Stimulated activated memory B cell treated with anti-CD40 and anti-IgM and Interleukin-4, amounts not matched to agents 10 μg/mL and 1 μg/mL and 100 μg/mL, for 72 hours (primary cell): ENCODE measurements at regions not wholly inside any gene's neighbourhood (a gene's known extent, or its start where the extent isn't known, plus 50 kb on each side); places are given as distances from the start of the nearest gene placed in this dataset.

Experiments used
- ATAC-seq: fragments of 150-1000 bp; cut with Tn5 transposase; 2 replicates; pipeline ENCODE4 v1.10.0; 2021
- H3K27ac Mint-ChIP-seq: one replicate; pipeline ENCODE4 v1.8.0; 2022; ENCODE audit warnings: mild to moderate bottlenecking, mixed read lengths
- H3K27me3 Mint-ChIP-seq: one replicate; pipeline ENCODE4 v1.8.0; 2022; ENCODE audit warnings: mixed read lengths
- H3K36me3 Mint-ChIP-seq: one replicate; pipeline ENCODE4 v1.8.0; 2022; ENCODE audit warnings: mixed read lengths
- H3K4me1 Mint-ChIP-seq: one replicate; pipeline ENCODE4 v1.8.0; 2022; ENCODE audit warnings: mixed read lengths
- H3K4me3 Mint-ChIP-seq: one replicate; pipeline ENCODE4 v1.8.0; 2022; ENCODE audit warnings: mild to moderate bottlenecking, moderate library complexity, mixed read lengths
- H3K9me3 Mint-ChIP-seq: one replicate; pipeline ENCODE4 v1.8.0; 2022; ENCODE audit warnings: mixed read lengths

DNA sequence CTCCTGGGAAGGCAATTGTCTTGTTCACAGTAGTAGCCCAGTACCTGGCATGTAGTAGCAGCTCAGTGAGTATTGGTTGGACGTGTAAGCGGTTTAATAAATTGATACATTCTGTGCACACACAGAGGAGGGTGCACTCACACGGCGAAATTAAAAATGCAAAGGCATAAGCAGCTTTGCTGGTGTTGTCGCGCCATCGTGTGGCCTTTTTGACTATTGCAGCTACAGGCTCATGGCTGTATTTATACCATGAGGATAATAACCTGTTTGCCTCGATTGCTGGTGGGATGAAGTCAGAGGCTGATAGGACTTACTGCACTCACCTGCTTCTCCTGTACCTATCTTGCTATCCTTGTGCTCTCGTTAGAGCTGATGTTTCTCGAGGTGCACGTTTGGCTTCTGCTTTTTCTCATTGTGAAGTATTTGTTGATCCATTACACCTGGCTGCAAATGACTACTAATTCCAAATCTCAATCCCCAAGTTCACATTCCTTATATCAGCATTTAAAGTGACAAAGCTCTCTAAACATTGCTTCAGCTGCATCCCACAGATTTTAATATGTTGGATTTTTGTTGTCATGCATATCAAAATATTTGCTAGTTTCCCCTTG lies 61.5 kb downstream of the TBXT start:
- Mint-ChIP-seq H3K27me3 (peaks cover 6% of the 10 kb centered on the region), H3K9me3 (peaks cover 13% of the 10 kb centered on the region), H3K4me3 (peak overlapping the region; percentile 11), H3K36me3 (no peaks in the 10 kb centered on the region), H3K27ac (no peak overlapping the region), H3K4me1 (peaks cover 6% of the 10 kb centered on the region)
- ATAC-seq: peak; percentile 45

DNA sequence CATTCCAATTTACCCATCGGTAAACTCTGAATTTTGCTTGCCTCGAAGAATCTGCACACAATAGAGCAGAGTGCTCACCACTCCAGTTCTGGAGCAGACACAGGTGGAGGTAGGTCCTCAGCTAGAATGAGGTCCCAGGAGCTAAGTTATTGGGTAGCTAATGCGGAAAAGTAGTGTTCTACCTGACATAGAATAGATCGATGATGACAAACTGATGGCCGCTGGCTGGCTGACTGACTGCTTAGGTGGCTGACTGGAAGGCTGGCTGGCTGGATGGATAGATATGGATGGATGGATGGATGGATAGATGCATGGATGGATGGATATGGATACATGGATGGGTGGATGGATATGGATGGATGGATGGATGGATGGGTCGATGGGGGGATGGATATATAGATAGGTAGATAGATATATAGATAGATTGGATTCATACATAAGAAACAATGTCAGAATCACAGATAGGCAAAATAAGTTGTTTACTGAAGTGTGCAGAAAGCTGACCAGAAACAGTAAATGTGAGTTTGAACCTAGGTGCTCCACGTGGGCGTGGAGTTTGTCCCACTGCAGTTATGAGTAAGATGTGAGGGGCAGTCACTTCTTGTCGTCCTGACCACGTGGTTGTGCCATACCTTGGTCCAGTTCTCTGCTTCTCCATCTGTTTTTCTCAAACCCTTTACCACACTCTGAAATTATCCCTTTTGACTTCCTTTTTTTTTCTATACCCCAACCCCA lies 62.1 kb downstream of the TBXT start:
- peak; percentile 63 for ATAC-seq
- Mint-ChIP-seq H3K36me3 (no peaks in the 10 kb centered on the region), H3K9me3 (peaks cover 16% of the 10 kb centered on the region), H3K4me3 (peak overlapping the region; percentile 11), H3K4me1 (peaks cover 6% of the 10 kb centered on the region), H3K27me3 (no peaks in the 10 kb centered on the region), H3K27ac (no peak overlapping the region)

DNA sequence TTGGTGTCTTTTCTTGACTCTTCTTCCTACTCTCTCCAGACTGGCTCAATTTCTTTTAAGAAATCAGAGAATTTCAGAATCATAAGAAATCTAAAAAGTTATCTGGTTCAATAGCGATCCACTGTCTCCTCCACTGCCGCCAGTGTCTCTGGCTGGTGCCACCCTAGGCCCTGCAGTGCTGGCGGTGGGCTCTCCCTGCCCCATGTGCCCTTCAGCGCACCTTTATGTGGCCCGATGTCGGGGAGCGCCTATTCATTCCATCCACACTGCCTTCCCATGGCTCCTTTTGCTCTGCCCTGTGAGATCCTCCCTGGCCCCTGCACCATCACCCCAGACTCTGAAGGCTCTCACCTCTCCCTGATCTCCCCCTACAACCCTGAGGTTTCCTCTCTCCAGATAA lies 62.8 kb downstream of the TBXT start:
- Mint-ChIP-seq H3K27ac (no peak overlapping the region), H3K9me3 (peaks cover 16% of the 10 kb centered on the region), H3K36me3 (no peaks in the 10 kb centered on the region), H3K4me1 (peaks cover 6% of the 10 kb centered on the region), H3K4me3 (no peak overlapping the region), H3K27me3 (no peaks in the 10 kb centered on the region)
- ATAC-seq: no peak

DNA sequence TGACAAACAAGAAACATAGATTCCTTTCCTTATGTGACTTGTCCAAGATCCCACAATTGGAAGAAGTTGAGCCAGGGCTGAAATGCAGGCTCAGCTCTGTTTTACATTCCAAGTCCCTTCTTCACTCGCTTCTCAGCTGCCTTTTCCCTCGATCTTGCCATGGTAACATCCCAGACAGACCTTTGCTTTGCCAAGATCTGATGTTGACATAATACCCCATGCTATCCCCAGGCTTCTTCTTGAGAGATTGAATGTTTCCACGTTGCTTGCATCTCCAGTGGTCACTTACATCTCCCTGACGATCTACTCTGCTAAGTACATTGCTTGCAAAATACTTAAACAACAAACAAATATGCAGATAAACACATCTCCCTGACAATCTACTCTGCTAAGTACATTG lies 63.5 kb downstream of the TBXT start:
- H3K9me3 Mint-ChIP-seq: peaks cover 16% of the 10 kb centered on the region
- H3K27ac Mint-ChIP-seq: no peak overlapping the region
- peaks cover 6% of the 10 kb centered on the region for H3K4me1 Mint-ChIP-seq
- no peak for ATAC-seq
- H3K36me3 Mint-ChIP-seq: no peaks in the 10 kb centered on the region
- H3K4me3 Mint-ChIP-seq: no peak overlapping the region
- H3K27me3 Mint-ChIP-seq: no peaks in the 10 kb centered on the region

- Mint-ChIP-seq H3K9me3 (peaks cover 16% of the 10 kb centered on the region), H3K27ac (no peak overlapping the region), H3K36me3 (no peaks in the 10 kb centered on the region), H3K27me3 (peaks cover 17% of the 10 kb centered on the region), H3K4me3 (no peak overlapping the region), H3K4me1 (peaks cover 6% of the 10 kb centered on the region)
- ATAC-seq: no peak
Observed at GRCh38 chr6:166101819-166102419, 65.7 kb downstream of the TBXT start.

- no peaks in the 10 kb centered on the region for H3K4me1 Mint-ChIP-seq
- no peak overlapping the region for H3K27ac Mint-ChIP-seq
- H3K9me3 Mint-ChIP-seq: peaks cover 19% of the 10 kb centered on the region
- peaks cover 40% of the 10 kb centered on the region for H3K27me3 Mint-ChIP-seq
- peak overlapping the region; percentile 26 for H3K4me3 Mint-ChIP-seq
- no peaks in the 10 kb centered on the region for H3K36me3 Mint-ChIP-seq
- peak; percentile 67 for ATAC-seq
Observed at GRCh38 chr6:166097914-166098522, 69.6 kb downstream of the TBXT start.

DNA sequence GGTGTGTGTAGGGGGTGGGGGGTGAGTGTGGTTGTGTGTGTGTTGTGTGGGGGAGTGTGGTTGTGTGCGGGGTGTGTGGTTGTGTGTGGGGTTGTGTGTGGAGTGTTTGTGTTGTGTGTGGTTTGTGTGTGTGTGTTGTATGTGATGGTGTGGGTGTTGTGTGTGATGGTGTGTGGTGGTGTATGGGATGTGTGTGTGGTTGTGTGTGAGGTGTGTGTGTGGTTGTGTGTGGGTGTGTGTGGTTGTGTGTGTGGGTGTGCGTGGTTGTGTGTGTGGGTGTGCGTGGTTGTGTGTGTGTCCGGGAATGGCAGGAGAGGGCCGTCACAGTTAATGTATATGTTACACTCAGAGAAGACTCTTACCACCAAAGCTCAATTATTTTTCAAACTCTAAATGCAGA lies 79.8 kb downstream of the TBXT start:
- Mint-ChIP-seq H3K4me3 (no peak overlapping the region), H3K27me3 (peaks cover 13% of the 10 kb centered on the region)
- no peak for ATAC-seq

GRCh38 chr6:166087246-166087645 lies 80.4 kb downstream of the TBXT start:
- Mint-ChIP-seq H3K36me3 (no peaks in the 10 kb centered on the region), H3K27me3 (peaks cover 19% of the 10 kb centered on the region), H3K4me3 (no peak overlapping the region), H3K4me1 (no peaks in the 10 kb centered on the region), H3K27ac (no peak overlapping the region), H3K9me3 (peaks cover 9% of the 10 kb centered on the region)
- no peak for ATAC-seq

More for the DNA sequence above, 79.8 kb downstream of the TBXT start:
- Mint-ChIP-seq H3K9me3 (peaks cover 9% of the 10 kb centered on the region), H3K27ac (no peak overlapping the region), H3K4me1 (no peaks in the 10 kb centered on the region), H3K36me3 (no peaks in the 10 kb centered on the region)

DNA sequence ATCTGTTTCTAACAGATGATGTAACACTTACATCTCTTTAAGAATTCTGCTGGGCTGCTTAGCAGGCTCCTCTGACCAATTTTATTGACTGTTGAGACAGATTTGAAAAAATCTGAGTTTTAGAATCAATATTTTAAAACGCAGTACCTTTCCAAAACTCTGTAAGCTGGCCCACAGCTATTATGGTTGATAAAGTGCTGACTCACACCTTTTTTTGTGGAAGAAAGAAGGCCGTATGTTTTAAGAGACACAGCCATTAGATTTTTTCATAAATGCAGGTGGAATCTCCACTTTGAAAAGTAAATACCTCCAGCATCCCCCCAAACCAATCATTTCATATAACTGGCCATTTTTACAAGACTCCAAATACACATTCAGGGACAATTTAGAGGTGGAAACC lies 82.2 kb downstream of the TBXT start:
- Mint-ChIP-seq H3K4me1 (no peaks in the 10 kb centered on the region), H3K4me3 (no peak overlapping the region)

GRCh38 chr6:166084951-166085350 lies 82.7 kb downstream of the TBXT start:
- H3K36me3 Mint-ChIP-seq: no peaks in the 10 kb centered on the region
- H3K9me3 Mint-ChIP-seq: peaks cover 4% of the 10 kb centered on the region
- no peak overlapping the region for H3K27ac Mint-ChIP-seq
- H3K27me3 Mint-ChIP-seq: peaks cover 12% of the 10 kb centered on the region
- H3K4me1 Mint-ChIP-seq: no peaks in the 10 kb centered on the region
- H3K4me3 Mint-ChIP-seq: no peak overlapping the region
- no peak for ATAC-seq

More for the DNA sequence above, 82.2 kb downstream of the TBXT start:
- no peak for ATAC-seq
- Mint-ChIP-seq H3K27me3 (peaks cover 12% of the 10 kb centered on the region), H3K36me3 (no peaks in the 10 kb centered on the region), H3K9me3 (peaks cover 4% of the 10 kb centered on the region), H3K27ac (no peak overlapping the region)

GRCh38 chr6:166079841-166080240 lies 87.8 kb downstream of the TBXT start:
- Mint-ChIP-seq H3K4me1 (no peaks in the 10 kb centered on the region), H3K9me3 (no peaks in the 10 kb centered on the region), H3K27me3 (peaks cover 22% of the 10 kb centered on the region), H3K36me3 (no peaks in the 10 kb centered on the region), H3K4me3 (no peak overlapping the region), H3K27ac (no peak overlapping the region)
- no peak for ATAC-seq

DNA sequence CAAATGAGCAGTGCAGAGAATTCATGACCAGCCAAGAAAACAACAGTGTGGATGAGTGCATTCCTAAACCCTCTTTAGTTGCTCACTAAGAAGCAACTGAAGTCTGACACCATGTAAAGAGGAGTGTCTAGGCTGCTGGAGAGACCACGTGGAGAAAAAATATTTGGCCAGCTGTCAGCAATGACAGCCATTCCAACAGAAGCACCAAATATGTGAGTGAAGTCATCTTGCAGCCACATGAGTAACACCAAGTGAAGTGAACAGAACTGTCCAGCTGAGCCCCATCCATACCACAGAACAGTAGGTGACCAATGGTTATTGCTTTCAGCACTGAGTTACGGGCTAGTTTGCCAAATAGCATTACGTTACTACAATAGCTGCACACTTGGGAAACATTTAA lies 89.4 kb downstream of the TBXT start:
- Mint-ChIP-seq H3K4me3 (no peak overlapping the region), H3K27ac (no peak overlapping the region), H3K9me3 (no peaks in the 10 kb centered on the region), H3K4me1 (no peaks in the 10 kb centered on the region), H3K27me3 (peaks cover 22% of the 10 kb centered on the region), H3K36me3 (no peaks in the 10 kb centered on the region)
- ATAC-seq: no peak

GRCh38 chr6:166076625-166077024 lies 91.0 kb downstream of the TBXT start:
- Mint-ChIP-seq H3K9me3 (no peaks in the 10 kb centered on the region), H3K4me1 (no peaks in the 10 kb centered on the region), H3K27ac (no peak overlapping the region), H3K36me3 (no peaks in the 10 kb centered on the region), H3K4me3 (no peak overlapping the region), H3K27me3 (peaks cover 10% of the 10 kb centered on the region)
- no peak for ATAC-seq

GRCh38 chr6:166075925-166076324 lies 91.7 kb downstream of the TBXT start:
- Mint-ChIP-seq H3K27ac (no peak overlapping the region), H3K4me3 (no peak overlapping the region), H3K36me3 (no peaks in the 10 kb centered on the region), H3K4me1 (no peaks in the 10 kb centered on the region), H3K27me3 (peaks cover 10% of the 10 kb centered on the region), H3K9me3 (peaks cover under 1% of the 10 kb centered on the region)
- no peak for ATAC-seq

GRCh38 chr6:166075186-166075585 lies 92.5 kb downstream of the TBXT start:
- Mint-ChIP-seq H3K4me1 (no peaks in the 10 kb centered on the region), H3K4me3 (no peak overlapping the region)

More at GRCh38 chr6:166075186-166075585, 92.5 kb downstream of the TBXT start:
- H3K27ac Mint-ChIP-seq: no peak overlapping the region
- H3K27me3 Mint-ChIP-seq: peaks cover 10% of the 10 kb centered on the region
- H3K9me3 Mint-ChIP-seq: peaks cover 2% of the 10 kb centered on the region
- no peak for ATAC-seq
- H3K36me3 Mint-ChIP-seq: no peaks in the 10 kb centered on the region
